CD4-positive, alpha-beta T cell (primary cell): ENCODE measurements at regions not wholly inside any gene's neighbourhood (a gene's known extent, or its start where the extent isn't known, plus 50 kb on each side); places are given as distances from the start of the nearest gene placed in this dataset.

Experiments used
- ATAC-seq: fragments of 200-7000 bp; cut with Tn5 transposase; one replicate; pipeline ENCODE4 v1.10.0; 2022; ENCODE audit warnings: mild to moderate bottlenecking; ENCODE audit not compliant: poor library complexity
- CTCF ChIA-PET: fragments of 350-600 bp; sonication (Branson Sonifier 250); formaldehyde crosslinking; loops from one replicate; lab custom pipeline; 2021; ENCODE audit warnings: antibody characterized with exemption, inconsistent platforms; lab: Charles Lee
- POLR2A ChIA-PET: fragments of 350-600 bp; sonication (Branson Sonifier 250); formaldehyde crosslinking; loops from one replicate; lab custom pipeline; 2021; ENCODE audit warnings: antibody characterized with exemption, inconsistent platforms; lab: Charles Lee
- DNase-seq, 14 experiments: peaks; one replicate each; pipeline ENCODE4 v3.0.0-alpha.2; 2013 to 2020; ENCODE audit warnings: mixed read lengths in 2 of 14
- H3K27ac ChIP-seq, 2 donors: one replicate each; pipeline versions ENCODE4 v1.5.1 to v1.7.0; 2013; ENCODE audit warnings: low read length in 2 of 2, low read depth in 1 of 2, mild to moderate bottlenecking in 1 of 2
- H3K27me3 ChIP-seq, 2 experiments: 1 replicate in 1 of 2; 2 replicates in 1 of 2; pipeline versions ENCODE4 v1.6.1 to v1.7.0; 2013; ENCODE audit warnings: low read length in 2 of 2, control low read depth in 1 of 2, mild to moderate bottlenecking in 1 of 2, moderate library complexity in 1 of 2; ENCODE audit not compliant: insufficient read depth in 2 of 2, control insufficient read depth in 1 of 2
- H3K36me3 ChIP-seq: one replicate; pipeline ENCODE4 v1.6.1; 2013; ENCODE audit warnings: low read length, control low read depth; ENCODE audit not compliant: insufficient read depth
- H3K4me1 ChIP-seq: one replicate; pipeline ENCODE4 v1.6.1; 2013; ENCODE audit warnings: low read length, control low read depth; ENCODE audit not compliant: insufficient read depth
- H3K4me3 ChIP-seq: one replicate; pipeline ENCODE4 v1.5.1; 2013; ENCODE audit warnings: mild to moderate bottlenecking, low read length, moderate library complexity
- H3K9me3 ChIP-seq, 2 experiments: 1 replicate in 1 of 2; 2 replicates in 1 of 2; pipeline versions ENCODE4 v1.6.1 to v1.7.0; 2013; ENCODE audit warnings: low read length in 2 of 2, mild to moderate bottlenecking in 2 of 2, control low read depth in 1 of 2, moderate library complexity in 1 of 2; ENCODE audit not compliant: control insufficient read depth in 1 of 2, insufficient read depth in 1 of 2
- H3K27ac Mint-ChIP-seq: one replicate; pipeline ENCODE4 v1.8.0; 2020; ENCODE audit warnings: mixed read lengths
- H3K27me3 Mint-ChIP-seq: one replicate; pipeline ENCODE4 v1.8.0; 2021; ENCODE audit warnings: mixed read lengths
- H3K36me3 Mint-ChIP-seq: one replicate; pipeline ENCODE4 v1.8.0; 2021; ENCODE audit warnings: low read depth, mixed read lengths
- H3K4me1 Mint-ChIP-seq: one replicate; pipeline ENCODE4 v1.8.0; 2021; ENCODE audit warnings: low read depth, mixed read lengths
- H3K4me3 Mint-ChIP-seq: one replicate; pipeline ENCODE4 v1.8.0; 2020; ENCODE audit warnings: mild to moderate bottlenecking, mixed read lengths
- H3K9me3 Mint-ChIP-seq: one replicate; pipeline ENCODE4 v1.8.0; 2020; ENCODE audit warnings: mixed read lengths
- intact Hi-C, 2 experiments: fragments of 100-400 bp; cut with DNase I in 1 of 2; cut with micrococcal nuclease in 1 of 2; formaldehyde crosslinking; loops; one replicate each; pipeline versions ENCODE4 v1.15.1 to v1.9.0; 2023 to 2025; cut with DNase I, micrococcal nuclease
- TF ChIP-seq, protein P1 (sequence below): fragments of 200-600 bp; IDR thresholded peaks from one replicate; pipeline ENCODE4 v1.8.0; 2022; ENCODE audit warnings: antibody characterized with exemption, mild to moderate bottlenecking

DNA sequence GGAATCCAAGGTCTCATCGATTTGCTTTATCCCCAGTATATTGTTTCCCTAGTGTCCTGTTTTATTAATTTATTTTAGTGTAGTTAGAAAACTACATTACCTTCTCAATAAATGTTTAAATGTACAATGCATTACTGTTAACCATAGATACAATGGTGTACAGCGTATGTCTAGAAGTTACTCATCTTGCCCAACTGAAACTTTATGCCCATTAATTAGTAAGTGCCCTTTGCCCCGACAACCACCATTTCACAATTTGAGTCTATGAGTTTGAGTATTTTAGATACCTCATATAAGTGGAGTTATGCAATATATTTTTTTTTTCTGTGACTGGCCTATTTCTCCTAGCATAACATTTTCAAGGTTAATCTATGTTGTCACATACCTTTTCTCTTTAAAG, 1343.0 kb upstream of the SLC39A10 start:
- no peak overlapping the region for H3K4me3 Mint-ChIP-seq
- TF ChIP-seq, protein P1, sequence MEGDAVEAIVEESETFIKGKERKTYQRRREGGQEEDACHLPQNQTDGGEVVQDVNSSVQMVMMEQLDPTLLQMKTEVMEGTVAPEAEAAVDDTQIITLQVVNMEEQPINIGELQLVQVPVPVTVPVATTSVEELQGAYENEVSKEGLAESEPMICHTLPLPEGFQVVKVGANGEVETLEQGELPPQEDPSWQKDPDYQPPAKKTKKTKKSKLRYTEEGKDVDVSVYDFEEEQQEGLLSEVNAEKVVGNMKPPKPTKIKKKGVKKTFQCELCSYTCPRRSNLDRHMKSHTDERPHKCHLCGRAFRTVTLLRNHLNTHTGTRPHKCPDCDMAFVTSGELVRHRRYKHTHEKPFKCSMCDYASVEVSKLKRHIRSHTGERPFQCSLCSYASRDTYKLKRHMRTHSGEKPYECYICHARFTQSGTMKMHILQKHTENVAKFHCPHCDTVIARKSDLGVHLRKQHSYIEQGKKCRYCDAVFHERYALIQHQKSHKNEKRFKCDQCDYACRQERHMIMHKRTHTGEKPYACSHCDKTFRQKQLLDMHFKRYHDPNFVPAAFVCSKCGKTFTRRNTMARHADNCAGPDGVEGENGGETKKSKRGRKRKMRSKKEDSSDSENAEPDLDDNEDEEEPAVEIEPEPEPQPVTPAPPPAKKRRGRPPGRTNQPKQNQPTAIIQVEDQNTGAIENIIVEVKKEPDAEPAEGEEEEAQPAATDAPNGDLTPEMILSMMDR, result no peak
- no peaks in the 10 kb centered on the region for H3K27me3 Mint-ChIP-seq
- ChIA-PET POLR2A (no interaction called here), CTCF (no interaction called here)
- intact Hi-C loops, result no loop called here
- no peaks in the 10 kb centered on the region for H3K36me3 Mint-ChIP-seq
- H3K4me3 ChIP-seq, result no peak overlapping the region
- no peak for DNase-seq
- no peak overlapping the region for H3K27ac Mint-ChIP-seq
- H3K4me1 Mint-ChIP-seq, result no peaks in the 10 kb centered on the region
- no peaks in the 10 kb centered on the region for H3K36me3 ChIP-seq
- H3K27me3 ChIP-seq, result no peaks in the 10 kb centered on the region
- no peak overlapping the region for H3K27ac ChIP-seq
- no peaks in the 10 kb centered on the region for H3K4me1 ChIP-seq
- H3K9me3 Mint-ChIP-seq, result no peaks in the 10 kb centered on the region
- no peak for ATAC-seq
- H3K9me3 ChIP-seq, result no peaks in the 10 kb centered on the region

DNA sequence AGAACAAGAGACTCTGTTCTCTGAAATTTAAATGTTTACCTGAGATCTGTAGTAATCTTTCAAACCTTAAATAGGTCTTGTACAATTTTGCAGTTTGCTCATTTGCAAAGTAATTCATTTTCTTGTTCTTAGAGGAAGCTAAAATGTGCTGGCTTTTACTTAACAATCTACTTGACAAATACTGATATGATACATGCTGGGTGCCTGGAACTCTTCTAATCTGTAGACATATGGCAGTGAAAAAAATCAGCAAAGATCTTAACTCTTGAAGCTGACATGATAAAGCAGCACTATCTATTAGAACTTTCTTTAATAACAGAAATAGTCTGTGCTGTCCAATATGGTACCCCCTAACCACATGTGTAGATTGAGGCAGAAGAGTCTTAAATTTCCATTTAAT, 1352.8 kb upstream of the SLC39A10 start:
- no peak overlapping the region for H3K27ac Mint-ChIP-seq
- TF ChIP-seq, protein P1, result no peak
- POLR2A ChIA-PET, result no interaction called here
- CTCF ChIA-PET, result interaction anchor here (0.6 kb wide), 1 partner anchor 915 kb away, joined by 3 read pairs; no protein-coding TSS in a partner anchor
- Histone ChIP-seq H3K27ac (no peak overlapping the region), H3K27me3 (no peaks in the 10 kb centered on the region), H3K9me3 (no peaks in the 10 kb centered on the region), H3K36me3 (no peaks in the 10 kb centered on the region), H3K4me1 (no peaks in the 10 kb centered on the region), H3K4me3 (no peak overlapping the region)
- ATAC-seq, result no peak
- intact Hi-C loops, result no loop called here
- no peaks in the 10 kb centered on the region for H3K4me1 Mint-ChIP-seq
- no peak for DNase-seq
- H3K36me3 Mint-ChIP-seq, result no peaks in the 10 kb centered on the region
- H3K27me3 Mint-ChIP-seq, result no peaks in the 10 kb centered on the region
- H3K4me3 Mint-ChIP-seq, result no peak overlapping the region
- H3K9me3 Mint-ChIP-seq, result no peaks in the 10 kb centered on the region

DNA sequence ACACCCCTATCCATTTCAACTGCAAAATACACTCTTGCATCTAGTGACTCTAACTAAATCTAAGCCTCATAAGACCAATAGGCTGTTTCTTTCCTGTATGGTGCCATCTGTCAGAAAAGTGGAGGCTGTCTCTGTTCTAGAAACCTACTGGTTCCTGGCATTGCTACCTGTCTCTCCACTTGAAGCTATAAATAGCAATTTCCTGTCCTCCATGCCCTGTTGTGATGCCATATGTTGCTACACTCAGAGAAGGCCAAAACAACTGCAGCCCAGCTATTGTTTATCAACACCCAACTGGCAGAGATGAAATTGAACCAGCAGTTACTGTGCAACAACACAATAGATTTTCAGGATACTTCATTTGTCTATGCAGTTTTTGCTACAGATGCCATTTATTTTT, 1355.1 kb upstream of the SLC39A10 start:
- H3K27me3 ChIP-seq, result no peaks in the 10 kb centered on the region
- Mint-ChIP-seq H3K9me3 (no peaks in the 10 kb centered on the region), H3K36me3 (no peaks in the 10 kb centered on the region), H3K4me3 (no peak overlapping the region), H3K4me1 (no peaks in the 10 kb centered on the region), H3K27ac (no peak overlapping the region), H3K27me3 (no peaks in the 10 kb centered on the region)
- intact Hi-C loops, result no loop called here
- H3K9me3 ChIP-seq, result no peaks in the 10 kb centered on the region
- ChIA-PET CTCF (no interaction called here), POLR2A (no interaction called here)
- H3K4me1 ChIP-seq, result no peaks in the 10 kb centered on the region
- H3K36me3 ChIP-seq, result no peaks in the 10 kb centered on the region
- H3K4me3 ChIP-seq, result no peak overlapping the region
- TF ChIP-seq, protein P1, result no peak
- no peak overlapping the region for H3K27ac ChIP-seq
- ATAC-seq (no peak), DNase-seq (no peak)
